ENCODE measurements at regions not wholly inside any gene's neighbourhood (a gene's known extent, or its start where the extent isn't known, plus 50 kb on each side); places are given as distances from the start of the nearest gene placed in this dataset.

GRCh38 chrX:38890326-38890725 lies 89.1 kb downstream of the MID1IP1 start:
- TF ChIP-seq CTCF (IDR thresholded peaks at IDR 0.05; ENCODE audit: low read depth, low read length, missing input control): no peak
- no peak for TF ChIP-seq MAX (IDR thresholded peaks at IDR 0.05)
- no peak for TF ChIP-seq REST (IDR thresholded peaks at IDR 0.05)
- TF ChIP-seq YY1 (IDR thresholded peaks at IDR 0.05): no peak
- no peak for TF ChIP-seq TAF1 (conservative IDR thresholded peaks at IDR 0.05)
- TF ChIP-seq HNF4A (conservative IDR thresholded peaks at IDR 0.05): no peak
